HG02763 (cell line): ENCODE measurements at regions not wholly inside any gene's neighbourhood (a gene's known extent, or its start where the extent isn't known, plus 50 kb on each side); places are given as distances from the start of the nearest gene placed in this dataset.

Experiments
- ATAC-seq: cut with Tn5 transposase; IDR thresholded peaks from one replicate; pipeline ENCODE4 v1.9.1; 2021; ENCODE audit warnings: mild to moderate bottlenecking, moderate library complexity; ENCODE audit not compliant: unreplicated experiment

GRCh38 chr5:130731839-130732238 is 433.2 kb downstream of the HINT1 start:
- no peak for ATAC-seq

- ATAC-seq: no peak
These were observed 435.5 kb downstream of the HINT1 start for GRCh38 chr5:130729541-130729940.

GRCh38 chr5:130727830-130728229 is 437.2 kb downstream of the HINT1 start:
- no peak for ATAC-seq

GRCh38 chr5:130724658-130725057 is 440.4 kb downstream of the HINT1 start:
- no peak for ATAC-seq

GRCh38 chr5:130720355-130720754 is 444.7 kb downstream of the HINT1 start:
- ATAC-seq: no peak

GRCh38 chr5:130715541-130715940 is 449.5 kb downstream of the HINT1 start:
- ATAC-seq: no peak

GRCh38 chr5:130714200-130714599 is 450.9 kb downstream of the HINT1 start:
- no peak for ATAC-seq

- no peak for ATAC-seq
These were observed 452.7 kb downstream of the HINT1 start for GRCh38 chr5:130712324-130712723.

- no peak for ATAC-seq
These were observed 454.5 kb downstream of the HINT1 start for GRCh38 chr5:130710596-130710995.

- no peak for ATAC-seq
These were observed 456.3 kb downstream of the HINT1 start for GRCh38 chr5:130708754-130709153.

GRCh38 chr5:130706696-130707095 is 458.4 kb downstream of the HINT1 start:
- no peak for ATAC-seq

GRCh38 chr5:130705368-130705767 is 459.7 kb downstream of the HINT1 start:
- ATAC-seq: no peak

GRCh38 chr5:130693509-130693908 is 471.5 kb downstream of the HINT1 start:
- no peak for ATAC-seq

GRCh38 chr5:130692770-130693169 is 472.3 kb downstream of the HINT1 start:
- ATAC-seq: no peak

GRCh38 chr5:130689831-130690230 is 475.2 kb downstream of the HINT1 start:
- no peak for ATAC-seq

- ATAC-seq: no peak
These were observed 477.8 kb downstream of the HINT1 start for GRCh38 chr5:130687085-130687733.

- ATAC-seq: no peak
These were observed 486.4 kb downstream of the HINT1 start for GRCh38 chr5:130678637-130679036.

GRCh38 chr5:130666462-130666861 is 498.6 kb downstream of the HINT1 start:
- ATAC-seq: no peak

- no peak for ATAC-seq
These were observed 512.9 kb downstream of the HINT1 start for GRCh38 chr5:130652176-130652575.

GRCh38 chr5:130651440-130651839 is 513.6 kb downstream of the HINT1 start:
- ATAC-seq: no peak

GRCh38 chr5:130643321-130643720 is 521.7 kb downstream of the HINT1 start:
- no peak for ATAC-seq

GRCh38 chr5:130642461-130642860 is 522.6 kb downstream of the HINT1 start:
- no peak for ATAC-seq

GRCh38 chr5:130627145-130627544 is 537.9 kb downstream of the HINT1 start:
- no peak for ATAC-seq
